Activated CD4-positive, alpha-beta T cell treated with anti-CD3 and anti-CD28 coated beads, Interleukin-2, amount 10 ng/mL, durations not matched to agents 24 days and 14 days (primary cell): ENCODE measurements at regions not wholly inside any gene's neighbourhood (a gene's known extent, or its start where the extent isn't known, plus 50 kb on each side); places are given as distances from the start of the nearest gene placed in this dataset.

Source experiments
- DNase-seq: peaks from one replicate; pipeline ENCODE4 v3.0.0; 2022
- H3K27ac Mint-ChIP-seq: one replicate; pipeline ENCODE4 v1.8.0; 2022; ENCODE audit warnings: mild to moderate bottlenecking, mixed read lengths
- H3K27me3 Mint-ChIP-seq: one replicate; pipeline ENCODE4 v1.8.0; 2022; ENCODE audit warnings: mixed read lengths
- H3K36me3 Mint-ChIP-seq: one replicate; pipeline ENCODE4 v1.8.0; 2022; ENCODE audit warnings: low read depth, mild to moderate bottlenecking, mixed read lengths
- H3K4me1 Mint-ChIP-seq: one replicate; pipeline ENCODE4 v1.8.0; 2021; ENCODE audit warnings: mixed read lengths
- H3K4me3 Mint-ChIP-seq: one replicate; pipeline ENCODE4 v1.8.0; 2022; ENCODE audit warnings: mild to moderate bottlenecking, moderate library complexity, mixed read lengths
- H3K9me3 Mint-ChIP-seq: one replicate; pipeline ENCODE4 v1.8.0; 2021; ENCODE audit warnings: mixed read lengths
- intact Hi-C: fragments of 100-400 bp; cut with micrococcal nuclease; formaldehyde crosslinking; loops from one replicate; pipeline ENCODE4 v1.15.1; 2023

DNA sequence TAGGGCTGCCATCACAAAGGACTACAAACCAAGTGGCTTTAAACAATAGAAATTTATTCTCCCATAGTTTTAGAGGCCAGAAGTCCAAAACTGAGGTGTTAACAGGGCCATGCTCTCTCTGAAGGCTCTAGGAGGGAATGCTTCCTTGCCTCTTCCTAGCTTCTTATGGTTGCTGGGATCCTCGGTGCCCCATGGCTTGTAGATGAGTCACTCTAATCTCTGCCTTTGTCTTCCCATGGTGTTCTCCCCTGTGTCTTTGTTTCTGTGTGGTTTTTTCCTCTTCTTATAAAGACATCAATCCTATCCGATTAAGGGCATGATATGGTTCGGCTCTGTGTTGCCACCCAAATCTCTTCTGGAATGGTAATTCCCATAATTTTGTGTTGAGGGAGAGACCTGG is 178.8 kb upstream of the NREP start:
- no peaks in the 10 kb centered on the region for H3K4me1 Mint-ChIP-seq
- intact Hi-C loops, result no loop called here
- H3K4me3 Mint-ChIP-seq, result no peak overlapping the region
- H3K27me3 Mint-ChIP-seq, result no peaks in the 10 kb centered on the region
- H3K27ac Mint-ChIP-seq, result no peak overlapping the region
- no peak for DNase-seq
- H3K9me3 Mint-ChIP-seq, result no peaks in the 10 kb centered on the region
- no peaks in the 10 kb centered on the region for H3K36me3 Mint-ChIP-seq

DNA sequence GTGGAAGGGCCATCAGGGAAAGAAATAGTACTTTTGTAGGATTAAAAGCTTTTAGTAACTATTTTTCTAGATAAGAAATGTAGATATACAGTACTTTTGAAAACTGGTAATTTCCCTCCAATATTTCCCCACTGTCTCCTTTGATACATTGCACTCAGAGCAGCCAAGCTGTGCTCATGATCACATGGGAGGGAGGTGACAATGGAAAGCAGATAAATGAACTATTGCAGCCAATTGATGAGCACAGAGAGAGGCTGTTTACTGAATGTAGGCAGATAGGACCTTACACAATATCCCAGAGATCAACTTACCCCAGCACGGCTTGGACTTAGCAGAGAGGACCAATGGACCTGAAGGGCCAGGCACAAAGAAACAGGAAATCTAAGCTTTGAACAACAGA is 178.0 kb upstream of the NREP start:
- H3K36me3 Mint-ChIP-seq, result no peaks in the 10 kb centered on the region
- no peaks in the 10 kb centered on the region for H3K27me3 Mint-ChIP-seq
- no peak for DNase-seq
- H3K4me1 Mint-ChIP-seq, result no peaks in the 10 kb centered on the region
- intact Hi-C loops, result no loop called here
- H3K27ac Mint-ChIP-seq, result no peak overlapping the region
- no peaks in the 10 kb centered on the region for H3K9me3 Mint-ChIP-seq
- H3K4me3 Mint-ChIP-seq, result no peak overlapping the region

DNA sequence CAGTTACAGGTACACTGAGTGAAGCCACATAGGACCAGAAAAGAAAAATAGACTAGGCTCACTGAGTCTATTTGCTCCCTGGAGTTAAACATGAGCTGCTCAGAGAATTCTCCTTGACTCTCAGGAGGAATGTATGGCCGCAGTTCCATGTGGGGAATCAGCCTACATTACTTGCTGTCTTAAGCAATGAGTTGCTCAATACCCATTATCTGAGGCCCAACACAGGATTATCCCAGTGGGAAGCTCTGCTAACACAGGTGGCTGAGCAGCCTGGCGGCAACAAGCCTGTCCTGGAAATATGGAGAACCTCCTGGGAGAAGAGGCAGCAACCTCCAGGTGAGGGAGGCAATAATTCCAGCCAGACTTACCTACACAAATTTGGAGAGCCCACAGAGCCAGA is 177.5 kb upstream of the NREP start:
- H3K4me3 Mint-ChIP-seq, result no peak overlapping the region
- H3K27ac Mint-ChIP-seq, result no peak overlapping the region
- no peaks in the 10 kb centered on the region for H3K27me3 Mint-ChIP-seq
- no peaks in the 10 kb centered on the region for H3K36me3 Mint-ChIP-seq
- DNase-seq, result no peak
- intact Hi-C loops, result no loop called here
- H3K4me1 Mint-ChIP-seq, result no peaks in the 10 kb centered on the region
- no peaks in the 10 kb centered on the region for H3K9me3 Mint-ChIP-seq

DNA sequence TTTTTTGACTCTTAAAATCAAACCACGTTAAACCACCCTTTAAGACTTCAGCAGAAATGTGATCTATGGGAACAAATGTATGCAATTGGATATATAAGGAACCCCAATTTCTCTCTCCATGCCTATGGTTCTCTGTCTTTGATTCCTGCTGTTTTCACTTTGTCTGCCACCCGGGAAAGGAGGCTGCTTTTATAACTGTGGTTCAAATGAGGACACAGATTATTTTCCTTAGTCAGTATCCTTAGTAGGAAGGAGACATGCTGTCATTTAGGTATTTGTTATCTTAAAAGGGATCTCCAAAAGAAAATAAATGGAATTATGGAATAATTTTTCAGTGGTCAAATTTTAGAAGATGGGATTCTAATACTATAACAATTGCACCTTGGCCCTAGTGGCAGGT is 176.1 kb upstream of the NREP start:
- intact Hi-C loops, result no loop called here
- H3K4me3 Mint-ChIP-seq, result no peak overlapping the region

DNA sequence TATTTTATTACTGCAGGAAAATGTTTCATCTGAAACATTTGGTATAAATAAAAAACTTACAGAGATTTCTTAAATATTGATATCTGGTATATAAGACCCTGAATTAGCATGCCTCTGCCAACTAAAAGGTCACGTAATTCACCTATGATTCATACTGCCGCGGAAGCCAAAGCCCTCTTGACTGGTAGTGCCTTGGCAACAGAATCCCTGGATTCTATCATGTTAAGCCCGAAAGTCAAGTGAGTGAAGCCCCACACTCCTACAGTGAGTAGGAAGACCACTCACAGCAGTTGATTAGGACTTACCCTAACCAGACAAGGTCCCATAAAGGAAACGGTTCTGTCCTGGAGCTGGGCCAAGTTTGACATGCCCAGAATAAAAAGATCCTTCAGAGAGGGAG is 175.6 kb upstream of the NREP start:
- Mint-ChIP-seq H3K4me1 (no peaks in the 10 kb centered on the region), H3K9me3 (no peaks in the 10 kb centered on the region), H3K4me3 (no peak overlapping the region), H3K27me3 (no peaks in the 10 kb centered on the region), H3K27ac (no peak overlapping the region), H3K36me3 (no peaks in the 10 kb centered on the region)
- no peak for DNase-seq
- intact Hi-C loops, result no loop called here

More for the DNA sequence above, 176.1 kb upstream of the NREP start:
- H3K27me3 Mint-ChIP-seq, result no peaks in the 10 kb centered on the region
- DNase-seq, result no peak
- no peaks in the 10 kb centered on the region for H3K9me3 Mint-ChIP-seq
- H3K4me1 Mint-ChIP-seq, result no peaks in the 10 kb centered on the region
- no peak overlapping the region for H3K27ac Mint-ChIP-seq
- no peaks in the 10 kb centered on the region for H3K36me3 Mint-ChIP-seq

DNA sequence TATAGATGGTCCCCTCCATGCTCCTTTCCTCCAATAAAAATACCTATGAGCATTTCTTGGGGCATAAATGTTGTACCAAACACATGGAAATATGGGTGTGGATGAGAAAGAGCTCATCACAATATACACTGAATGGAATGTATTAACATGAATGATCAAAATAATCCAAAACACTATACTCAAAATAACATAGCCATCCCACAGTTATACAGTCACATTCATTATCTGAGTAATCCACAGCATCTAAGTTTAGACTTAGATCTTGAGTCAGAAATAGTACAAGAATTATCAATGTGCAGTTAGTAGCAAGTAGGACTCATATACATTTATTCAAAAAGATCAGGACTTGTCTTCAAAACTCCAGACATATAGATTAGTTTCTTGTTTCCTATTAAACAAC is 175.2 kb upstream of the NREP start:
- no peaks in the 10 kb centered on the region for H3K36me3 Mint-ChIP-seq
- H3K27me3 Mint-ChIP-seq, result no peaks in the 10 kb centered on the region
- H3K9me3 Mint-ChIP-seq, result no peaks in the 10 kb centered on the region
- intact Hi-C loops, result no loop called here
- H3K27ac Mint-ChIP-seq, result no peak overlapping the region
- no peak overlapping the region for H3K4me3 Mint-ChIP-seq
- H3K4me1 Mint-ChIP-seq, result no peaks in the 10 kb centered on the region
- DNase-seq, result no peak

DNA sequence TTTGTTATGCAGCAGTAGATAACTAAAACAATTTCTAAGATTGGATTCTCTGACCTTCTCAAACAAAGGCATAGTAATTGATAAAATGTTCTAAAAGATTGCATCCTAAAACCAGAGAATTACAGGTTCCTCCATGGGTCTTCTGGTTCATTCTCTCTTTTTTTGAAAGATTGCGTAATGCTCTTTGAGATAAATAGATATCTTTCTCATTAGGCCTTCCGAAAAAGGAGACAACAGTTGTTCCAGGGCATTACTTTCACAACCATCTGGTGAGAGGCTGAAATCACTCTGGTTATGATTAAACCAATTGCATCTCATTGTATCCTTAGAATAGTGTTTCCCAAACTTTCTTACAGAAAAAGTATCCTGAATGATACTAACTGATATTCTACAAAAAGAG is 174.7 kb upstream of the NREP start:
- Mint-ChIP-seq H3K27ac (no peak overlapping the region), H3K27me3 (no peaks in the 10 kb centered on the region), H3K36me3 (no peaks in the 10 kb centered on the region), H3K4me3 (no peak overlapping the region), H3K9me3 (no peaks in the 10 kb centered on the region), H3K4me1 (no peaks in the 10 kb centered on the region)
- DNase-seq, result no peak
- intact Hi-C loops, result no loop called here

DNA sequence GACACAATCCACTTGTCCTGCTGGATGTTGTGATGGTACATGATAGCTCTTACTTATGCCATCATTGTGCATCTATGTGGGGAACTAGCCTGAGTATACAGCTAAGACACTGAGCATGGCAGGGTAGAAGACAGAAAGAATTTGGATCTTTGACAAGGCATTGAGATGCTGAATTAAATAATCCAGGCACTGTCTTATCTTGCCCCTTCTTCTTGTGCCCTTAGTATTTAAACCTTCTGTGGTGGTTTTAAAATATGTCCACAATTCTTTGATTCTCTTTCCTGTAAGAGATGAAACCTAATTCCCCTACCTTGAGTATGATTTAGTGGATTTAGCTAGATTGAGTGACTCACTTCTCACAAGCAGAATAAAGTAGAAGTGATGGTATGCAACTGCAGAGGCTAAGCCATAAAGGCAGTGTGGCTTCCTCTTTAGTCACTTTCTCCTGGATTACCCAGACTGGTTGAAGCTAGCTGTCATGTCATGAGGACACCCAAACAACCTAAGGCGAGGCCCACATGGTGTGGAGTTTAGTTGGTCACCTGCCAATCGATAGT is 174.0 kb upstream of the NREP start:
- no peaks in the 10 kb centered on the region for H3K27me3 Mint-ChIP-seq
- H3K4me1 Mint-ChIP-seq, result no peaks in the 10 kb centered on the region
- intact Hi-C loops, result no loop called here
- DNase-seq, result no peak
- no peak overlapping the region for H3K4me3 Mint-ChIP-seq
- H3K36me3 Mint-ChIP-seq, result no peaks in the 10 kb centered on the region
- no peaks in the 10 kb centered on the region for H3K9me3 Mint-ChIP-seq
- H3K27ac Mint-ChIP-seq, result no peak overlapping the region

DNA sequence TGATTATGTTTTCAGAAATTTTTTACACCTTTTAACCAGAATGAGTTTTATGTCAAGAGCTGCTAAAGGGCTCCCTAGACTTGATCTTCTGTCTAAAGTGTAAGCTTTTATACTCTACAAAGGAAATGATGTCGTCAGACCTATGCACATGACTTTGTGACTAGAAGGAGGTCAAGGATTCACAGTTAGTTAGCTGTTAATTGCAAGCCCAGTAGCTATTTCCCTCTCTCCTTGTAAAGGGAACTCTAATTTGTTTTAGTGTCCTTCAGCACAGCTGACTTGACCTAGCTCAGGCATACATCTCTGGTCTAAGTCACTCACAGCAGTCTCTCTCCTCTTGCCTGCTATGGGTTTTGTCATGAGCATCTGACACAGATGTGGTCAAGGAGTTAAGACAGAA is 173.5 kb upstream of the NREP start:
- Mint-ChIP-seq H3K36me3 (no peaks in the 10 kb centered on the region), H3K4me1 (no peaks in the 10 kb centered on the region), H3K4me3 (no peak overlapping the region), H3K9me3 (no peaks in the 10 kb centered on the region), H3K27ac (no peak overlapping the region), H3K27me3 (no peaks in the 10 kb centered on the region)
- no peak for DNase-seq
- intact Hi-C loops, result no loop called here

DNA sequence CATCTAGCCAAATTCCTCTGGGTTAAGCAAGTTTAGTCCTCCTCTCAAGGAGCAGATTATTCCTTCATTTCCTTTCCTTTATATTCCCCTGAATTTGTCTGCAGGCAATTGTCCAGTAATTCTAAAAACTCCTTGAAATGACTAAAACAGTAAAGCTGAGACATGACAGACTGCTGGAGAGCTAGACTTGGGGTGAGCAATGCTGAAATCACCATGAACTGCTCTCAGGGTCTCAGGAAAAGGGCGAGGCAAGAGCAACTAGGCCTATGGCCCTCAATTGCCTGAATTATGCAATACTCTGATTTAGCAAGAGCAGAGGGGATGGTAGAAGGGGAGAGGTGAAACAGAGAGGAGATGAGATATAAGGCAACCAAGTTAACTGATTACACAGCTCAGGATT is 172.9 kb upstream of the NREP start:
- Mint-ChIP-seq H3K4me3 (no peak overlapping the region), H3K36me3 (no peaks in the 10 kb centered on the region), H3K9me3 (no peaks in the 10 kb centered on the region), H3K27ac (no peak overlapping the region), H3K4me1 (no peaks in the 10 kb centered on the region), H3K27me3 (no peaks in the 10 kb centered on the region)
- intact Hi-C loops, result no loop called here
- DNase-seq, result no peak

DNA sequence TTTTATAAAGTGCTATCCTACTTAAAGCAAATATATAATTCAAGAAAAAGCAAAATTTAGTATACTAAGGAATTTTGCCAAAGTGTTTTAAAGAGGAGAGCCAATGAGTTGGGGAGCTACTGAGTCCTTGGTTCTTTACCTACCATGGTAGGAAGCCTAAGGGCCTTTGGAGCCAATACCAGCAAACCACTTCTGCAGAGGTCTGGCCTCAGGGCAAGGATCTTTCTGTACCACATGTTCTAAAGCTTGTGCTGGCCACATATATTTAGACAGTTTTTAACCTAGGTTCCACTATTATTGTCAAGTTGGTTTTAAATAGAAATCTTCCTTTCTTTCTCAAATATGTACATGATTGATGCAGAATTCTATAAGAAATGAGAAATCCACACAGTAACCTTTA is 172.3 kb upstream of the NREP start:
- Mint-ChIP-seq H3K27ac (no peak overlapping the region), H3K9me3 (no peaks in the 10 kb centered on the region), H3K36me3 (no peaks in the 10 kb centered on the region), H3K4me1 (no peaks in the 10 kb centered on the region), H3K27me3 (no peaks in the 10 kb centered on the region), H3K4me3 (no peak overlapping the region)
- intact Hi-C loops, result no loop called here
- DNase-seq, result no peak

DNA sequence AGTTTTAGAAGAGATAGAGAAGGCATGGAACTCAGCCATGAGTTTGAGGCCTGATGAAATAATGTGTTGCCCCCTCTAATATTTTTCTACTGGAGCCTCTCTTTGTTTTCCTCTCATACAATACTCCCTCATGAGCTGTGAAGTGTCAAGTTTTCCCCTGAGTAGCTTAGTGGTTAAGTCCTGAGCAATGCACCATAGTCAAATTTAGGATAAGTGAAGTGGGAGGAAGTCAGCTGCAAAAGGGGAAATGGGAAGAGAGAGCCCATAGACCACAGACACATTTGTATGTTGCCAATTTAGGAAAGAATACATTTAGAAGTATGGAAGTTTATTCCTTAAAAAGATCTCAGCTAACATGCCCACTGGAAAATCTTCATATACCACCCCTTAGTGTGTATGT is 171.5 kb upstream of the NREP start:
- DNase-seq, result no peak
- Mint-ChIP-seq H3K9me3 (no peaks in the 10 kb centered on the region), H3K27me3 (no peaks in the 10 kb centered on the region), H3K4me3 (no peak overlapping the region), H3K27ac (no peak overlapping the region), H3K36me3 (no peaks in the 10 kb centered on the region), H3K4me1 (no peaks in the 10 kb centered on the region)
- intact Hi-C loops, result no loop called here

DNA sequence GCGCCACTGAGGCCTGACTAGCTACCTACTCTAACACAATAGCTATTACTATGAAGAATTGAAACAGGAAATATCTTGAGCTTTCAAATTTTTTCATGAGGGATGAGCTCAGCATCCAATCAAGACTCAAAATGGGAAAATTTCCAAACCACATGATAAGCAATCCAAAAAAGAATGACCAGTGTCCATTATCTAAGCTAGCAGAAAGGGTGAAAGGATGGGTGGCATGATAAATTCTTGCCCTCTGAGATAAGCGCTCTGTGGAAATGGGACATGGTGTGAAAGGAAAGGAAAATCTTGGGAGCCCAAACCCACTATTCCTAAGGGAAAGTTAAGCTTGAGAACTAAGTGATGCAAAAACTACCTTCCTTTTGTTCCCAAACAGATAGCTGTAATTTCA is 170.2 kb upstream of the NREP start:
- intact Hi-C loops, result no loop called here
- no peaks in the 10 kb centered on the region for H3K36me3 Mint-ChIP-seq
- DNase-seq, result no peak
- no peak overlapping the region for H3K27ac Mint-ChIP-seq
- no peaks in the 10 kb centered on the region for H3K9me3 Mint-ChIP-seq
- no peak overlapping the region for H3K4me3 Mint-ChIP-seq
- no peaks in the 10 kb centered on the region for H3K27me3 Mint-ChIP-seq
- no peaks in the 10 kb centered on the region for H3K4me1 Mint-ChIP-seq

DNA sequence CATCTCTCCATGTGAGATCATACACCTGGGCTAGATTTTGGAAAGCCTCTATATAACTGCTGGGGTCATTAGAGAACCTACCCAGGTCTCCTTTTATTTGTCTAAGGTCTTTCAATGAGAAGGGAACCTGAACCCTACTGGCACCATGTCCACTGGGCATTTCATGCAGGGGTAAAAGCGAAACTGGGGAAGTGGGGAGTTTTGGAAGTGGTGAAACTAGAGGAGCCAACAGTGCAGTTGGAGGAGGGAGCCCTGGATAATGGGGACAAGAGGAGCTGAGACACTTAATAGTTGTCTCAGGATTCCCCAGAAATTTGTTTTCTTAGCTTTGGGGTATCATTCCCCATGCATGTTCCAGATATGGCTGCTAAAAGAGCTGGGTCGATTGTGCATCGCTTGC is 169.0 kb upstream of the NREP start:
- DNase-seq, result no peak
- no peaks in the 10 kb centered on the region for H3K36me3 Mint-ChIP-seq
- H3K4me1 Mint-ChIP-seq, result no peaks in the 10 kb centered on the region
- no peak overlapping the region for H3K27ac Mint-ChIP-seq
- no peaks in the 10 kb centered on the region for H3K9me3 Mint-ChIP-seq
- no peak overlapping the region for H3K4me3 Mint-ChIP-seq
- intact Hi-C loops, result no loop called here
- H3K27me3 Mint-ChIP-seq, result no peaks in the 10 kb centered on the region

DNA sequence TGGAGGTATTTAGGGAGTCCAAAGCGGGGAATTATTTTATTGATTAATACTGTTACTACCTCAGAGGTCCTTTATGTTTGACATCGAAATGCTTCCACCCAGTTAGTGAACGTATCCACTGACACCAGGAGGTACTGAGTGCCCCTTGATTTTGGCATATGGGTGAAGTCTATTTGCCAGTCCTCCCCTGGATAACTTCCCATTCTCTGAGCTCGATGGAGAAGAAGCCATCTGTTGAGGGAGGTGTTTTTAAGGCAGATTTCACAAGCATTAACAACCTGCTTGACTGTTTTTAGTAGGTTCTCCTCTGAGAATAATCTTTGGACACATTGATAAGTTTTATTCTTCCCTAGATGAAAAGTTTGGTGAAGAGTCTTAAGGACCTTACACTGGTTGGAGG is 165.3 kb upstream of the NREP start:
- Mint-ChIP-seq H3K27me3 (no peaks in the 10 kb centered on the region), H3K36me3 (no peaks in the 10 kb centered on the region), H3K4me3 (no peak overlapping the region)

More for the DNA sequence above, 165.3 kb upstream of the NREP start:
- Mint-ChIP-seq H3K9me3 (no peaks in the 10 kb centered on the region), H3K27ac (no peak overlapping the region), H3K4me1 (no peaks in the 10 kb centered on the region)
- intact Hi-C loops, result no loop called here
- DNase-seq, result no peak
